ENCODE measurements at regions not wholly inside any gene's neighbourhood (a gene's known extent, or its start where the extent isn't known, plus 50 kb on each side); places are given as distances from the start of the nearest gene placed in this dataset.

GRCh38 chr5:82408033-82408432 lies 129.9 kb upstream of the RPS23 start:
- ChIA-PET POLR2A (no interaction called here), CTCF (interaction anchor here (0.9 to 2.4 kb wide), 2 partner anchors 11 to 13 kb away, joined by 3 to 8 read pairs; no protein-coding TSS in a partner anchor)
- ATAC-seq (no peak), FAIRE-seq (no peak), DNase-seq (ENCODE audit: low read depth in 1 of 2, low spot score in 1 of 2) (no peak)
- no peak overlapping the region for H3K27ac ChIP-seq
- WGBS (ENCODE audit: missing lambda C conversion rate) = 45% methylated on average over 3 of the region's 3 CpGs
- no peak overlapping the region for H3K4me3 ChIP-seq
- H3K9me3 ChIP-seq = peaks cover 20% of the 10 kb centered on the region
- no peak overlapping the region for H3K4me2 ChIP-seq
- H3K4me1 ChIP-seq = no peaks in the 10 kb centered on the region
- TF ChIP-seq MYC (IDR thresholded peaks at IDR 0.05; ENCODE audit: borderline replicate concordance, low read length) (no peak), FOXS1 (CRISPR knock-in tag; IDR thresholded peaks at IDR 0.05) (no peak), ZSCAN20 (CRISPR knock-in tag; IDR thresholded peaks at IDR 0.05) (no peak), CTCF (IDR thresholded peaks at IDR 0.05) (no peak), RFX5 (IDR thresholded peaks at IDR 0.05) (no peak), REST (IDR thresholded peaks at IDR 0.05) (no peak), ATOH8 (CRISPR knock-in tag; IDR thresholded peaks at IDR 0.05; ENCODE audit: low read depth) (no peak), ESRRA (IDR thresholded peaks at IDR 0.05; ENCODE audit: borderline replicate concordance, low read length) (no peak), BHLHE40 (IDR thresholded peaks at IDR 0.05; ENCODE audit: low read depth, low read length) (no peak), ZFP36 (IDR thresholded peaks at IDR 0.05; ENCODE audit: borderline replicate concordance, partially characterized antibody) (no peak), MAZ (IDR thresholded peaks at IDR 0.05; ENCODE audit: borderline replicate concordance, low read depth, low read length) (no peak), E2F6 (IDR thresholded peaks at IDR 0.05; ENCODE audit: borderline replicate concordance, low read depth) (no peak), FOSL2 (IDR thresholded peaks at IDR 0.05) (no peak), FOSL2 (CRISPR knock-in tag; IDR thresholded peaks at IDR 0.05) (no peak), NPAS2 (CRISPR knock-in tag; IDR thresholded peaks at IDR 0.05; ENCODE audit: borderline replicate concordance) (no peak), RAD21 (conservative IDR thresholded peaks at IDR 0.05 in 1 of 2, IDR thresholded peaks at IDR 0.05 in 1 of 2) (no peak), EP300 (IDR thresholded peaks at IDR 0.05) (no peak), ZNF302 (CRISPR knock-in tag; IDR thresholded peaks at IDR 0.05) (no peak), ELK1 (IDR thresholded peaks at IDR 0.05; ENCODE audit: low read depth, low read length) (no peak)
